Right hindlimb (tissue), 1 donor: ENCODE measurements at regions not wholly inside any gene's neighbourhood (a gene's known extent, or its start where the extent isn't known, plus 50 kb on each side); places are given as distances from the start of the nearest gene placed in this dataset.

Source experiments
- DNase-seq: peaks from one replicate; pipeline ENCODE4 v3.0.0-alpha.2; 2018

GRCh38 chr12:75784591-75784990 is 247.0 kb downstream of the PHLDA1 start:
- no peak for DNase-seq

- DNase-seq = no peak
Measured at GRCh38 chr12:75783093-75783877, 248.3 kb downstream of the PHLDA1 start.

GRCh38 chr12:75782069-75782581 is 249.5 kb downstream of the PHLDA1 start:
- DNase-seq = no peak

GRCh38 chr12:75781532-75782046 is 250.0 kb downstream of the PHLDA1 start:
- DNase-seq = no peak

GRCh38 chr12:75779891-75780496 is 251.6 kb downstream of the PHLDA1 start:
- no peak for DNase-seq

- DNase-seq = no peak
Measured at GRCh38 chr12:75774261-75775052, 257.1 kb downstream of the PHLDA1 start.

DNA sequence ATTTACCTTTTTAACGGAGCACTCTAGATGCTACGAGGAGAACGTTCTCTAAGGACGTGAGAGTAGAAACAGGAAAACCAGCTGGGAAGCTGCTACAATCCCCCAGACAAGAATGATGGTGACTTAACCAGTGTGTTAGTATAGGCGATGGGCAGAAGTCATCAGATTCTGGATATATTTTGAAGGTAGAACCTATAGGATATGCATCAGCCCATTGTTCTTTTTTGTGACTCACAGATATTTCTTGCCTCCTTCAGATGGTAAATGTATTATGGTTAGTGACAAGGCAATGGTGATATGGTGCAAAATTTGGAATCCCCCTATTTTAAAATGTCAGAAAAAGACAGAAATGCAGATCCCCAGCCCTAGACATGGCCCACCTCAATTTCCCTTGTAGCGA is 258.2 kb downstream of the PHLDA1 start:
- DNase-seq = no peak

- no peak for DNase-seq
Measured at GRCh38 chr12:75771023-75771422, 259.6 kb upstream of the KRR1 start.

GRCh38 chr12:75767957-75768356 is 256.5 kb upstream of the KRR1 start:
- DNase-seq = no peak

- DNase-seq = no peak
Measured at GRCh38 chr12:75766263-75767160, 255.1 kb upstream of the KRR1 start.

DNA sequence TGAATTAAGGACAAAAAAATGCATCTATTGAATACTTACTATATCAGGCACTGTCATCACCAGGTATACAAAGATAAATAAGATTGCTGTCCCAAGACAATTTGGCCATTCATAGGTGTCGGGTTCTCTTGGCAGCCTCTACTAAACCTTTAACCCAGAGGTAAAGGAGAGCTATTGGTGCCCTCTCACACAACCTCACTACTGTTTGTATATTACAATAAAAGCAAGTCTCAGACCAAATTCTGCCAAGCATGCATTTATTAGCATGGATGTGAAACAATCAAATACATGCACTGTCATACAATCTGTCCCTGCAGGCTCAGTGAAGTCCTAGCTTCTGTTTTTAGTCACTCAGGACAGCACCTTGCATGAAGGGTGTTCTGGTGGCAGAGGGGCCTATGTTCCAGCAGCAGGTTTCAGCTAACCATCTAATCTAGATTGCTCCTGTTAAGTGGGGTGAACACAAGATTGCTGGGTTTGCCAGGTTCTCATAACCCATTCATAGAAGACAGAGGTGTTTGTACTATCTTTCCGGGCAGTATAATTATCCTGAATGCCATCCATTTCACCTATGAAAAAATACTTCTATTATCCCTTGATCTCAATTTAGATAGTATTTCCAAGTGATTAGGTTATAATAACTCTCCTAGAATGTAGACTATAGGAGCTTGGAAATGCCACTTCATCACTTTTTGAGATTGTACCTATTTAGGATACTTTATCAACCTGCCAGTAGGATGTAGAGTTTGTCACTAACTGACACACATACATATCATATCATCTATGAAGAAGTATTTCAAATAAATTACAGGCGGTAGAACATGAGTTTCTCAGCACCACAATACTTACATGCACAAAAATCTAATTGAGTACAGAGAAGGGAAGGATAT is 254.0 kb upstream of the KRR1 start:
- no peak for DNase-seq

DNA sequence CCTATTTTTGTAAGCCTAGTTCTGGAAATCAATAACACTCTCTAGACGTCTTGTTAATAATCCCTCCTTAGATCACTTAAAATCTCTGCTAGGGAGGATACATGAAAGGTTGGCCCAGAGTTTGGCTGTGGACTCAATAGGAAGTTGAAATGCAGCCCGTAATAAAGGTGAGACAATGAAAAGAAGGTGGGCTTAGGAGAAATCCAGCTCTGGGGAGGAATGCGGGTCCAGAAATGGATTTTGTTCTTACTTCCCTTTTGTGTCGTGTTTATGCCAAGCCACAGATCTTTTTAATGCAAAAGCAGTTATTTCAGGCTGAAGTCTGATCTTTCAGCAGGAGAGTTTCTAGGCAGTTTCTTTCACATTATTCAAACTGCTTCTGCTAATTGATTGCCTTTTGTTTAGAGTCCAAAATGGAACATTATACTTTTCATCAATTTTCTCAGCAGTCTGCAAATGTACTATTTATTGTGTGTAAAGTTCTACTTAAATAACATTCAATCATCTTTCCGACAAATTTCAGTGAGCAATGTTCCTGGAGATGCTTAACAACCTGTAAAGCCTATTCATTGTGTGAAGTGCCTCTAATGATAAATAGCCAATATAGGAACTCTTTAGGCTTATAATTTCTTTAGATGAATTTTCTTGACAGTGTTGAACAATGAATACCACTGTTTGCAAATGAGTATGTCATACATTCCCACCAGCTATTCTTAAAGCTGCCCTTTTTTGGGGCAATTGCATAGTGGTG is 252.9 kb upstream of the KRR1 start:
- DNase-seq = no peak

- no peak for DNase-seq
Measured at GRCh38 chr12:75760573-75761294, 249.3 kb upstream of the KRR1 start.

GRCh38 chr12:75759842-75760572 is 248.6 kb upstream of the KRR1 start:
- DNase-seq = no peak

DNA sequence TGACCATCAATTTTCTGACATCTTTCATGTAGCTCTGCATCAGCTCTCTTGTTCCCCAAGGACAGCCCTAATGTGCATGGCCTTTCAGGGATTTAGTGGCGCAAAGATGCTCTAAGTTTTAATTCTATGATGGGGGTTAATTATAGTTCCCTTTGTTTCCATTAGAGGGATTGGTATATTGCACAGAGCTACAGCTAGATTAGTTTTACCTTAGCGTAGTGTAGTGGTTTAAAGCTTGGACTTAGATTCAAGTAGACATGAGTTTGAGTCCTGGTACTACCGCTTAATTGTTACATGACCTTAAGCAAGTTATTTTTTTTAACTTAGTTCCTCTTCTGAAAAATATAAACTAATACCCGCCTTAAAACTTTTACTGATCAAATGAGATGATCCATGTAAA is 247.8 kb upstream of the KRR1 start:
- DNase-seq = no peak

GRCh38 chr12:75756771-75757170 is 245.4 kb upstream of the KRR1 start:
- no peak for DNase-seq

- no peak for DNase-seq
Measured at GRCh38 chr12:75756111-75756510, 244.7 kb upstream of the KRR1 start.

- DNase-seq = no peak
Measured at GRCh38 chr12:75754698-75755097, 243.3 kb upstream of the KRR1 start.

DNA sequence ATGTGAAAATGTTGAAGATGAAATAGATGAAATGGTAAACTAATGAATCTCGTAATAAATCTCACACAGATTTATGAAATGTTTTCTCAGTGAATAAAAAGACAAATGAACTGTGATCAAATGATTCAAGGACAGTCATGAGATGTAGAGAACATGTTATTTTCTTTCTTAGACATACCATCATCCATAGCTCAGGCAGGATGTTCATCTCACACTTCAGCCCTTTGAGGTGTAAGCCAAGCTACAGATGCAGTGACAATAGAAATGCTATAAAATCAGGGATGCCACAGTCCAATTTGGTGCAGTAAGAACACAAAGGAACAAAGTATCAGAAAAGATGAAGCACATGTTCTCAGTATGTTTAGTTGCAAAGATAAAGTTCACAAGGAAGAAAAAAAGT is 242.7 kb upstream of the KRR1 start:
- DNase-seq = no peak
